ENCODE measurements at regions not wholly inside any gene's neighbourhood (a gene's known extent, or its start where the extent isn't known, plus 50 kb on each side); places are given as distances from the start of the nearest gene placed in this dataset.
"Not testable (repeated sequence)": the region's sequence is repeated elsewhere in the genome, so short reads cannot be mapped to it uniquely, and the experiment has no call there.

DNA sequence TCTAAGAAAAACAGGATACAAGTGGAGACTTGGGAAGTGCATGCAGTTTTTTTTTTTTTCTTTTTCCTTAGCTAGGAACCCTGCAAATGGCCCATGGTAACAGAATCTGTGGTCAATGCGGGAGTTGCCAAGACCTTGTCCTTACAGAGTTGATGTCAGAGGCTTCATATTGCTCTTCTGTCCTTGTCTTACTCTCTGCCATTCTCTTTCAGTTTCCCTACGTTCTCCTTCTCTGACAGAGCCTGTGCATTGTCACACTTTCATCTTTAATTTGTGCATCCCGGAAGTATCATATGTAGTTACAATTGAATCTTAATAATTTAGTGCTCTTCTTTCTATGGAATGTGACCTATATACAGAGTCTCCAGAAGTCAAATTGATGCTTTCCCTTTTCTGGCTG is 986.9 kb downstream of the TMEM121 start:
- Histone ChIP-seq H3K4me3 (ENCODE audit: low read depth, low read length) (no peak overlapping the region), H3K27ac (no peak overlapping the region), H3K27me3 (replicated peaks) (no peaks in the 10 kb centered on the region), H3K36me3 (replicated peaks) (no peaks in the 10 kb centered on the region)
- no peak for DNase-seq
- in situ Hi-C loops (cut with HindIII; ENCODE audit: low pct_ligation_motif_present, low sequenced_read_pairs): no loop called here
- TF ChIP-seq, protein P1, sequence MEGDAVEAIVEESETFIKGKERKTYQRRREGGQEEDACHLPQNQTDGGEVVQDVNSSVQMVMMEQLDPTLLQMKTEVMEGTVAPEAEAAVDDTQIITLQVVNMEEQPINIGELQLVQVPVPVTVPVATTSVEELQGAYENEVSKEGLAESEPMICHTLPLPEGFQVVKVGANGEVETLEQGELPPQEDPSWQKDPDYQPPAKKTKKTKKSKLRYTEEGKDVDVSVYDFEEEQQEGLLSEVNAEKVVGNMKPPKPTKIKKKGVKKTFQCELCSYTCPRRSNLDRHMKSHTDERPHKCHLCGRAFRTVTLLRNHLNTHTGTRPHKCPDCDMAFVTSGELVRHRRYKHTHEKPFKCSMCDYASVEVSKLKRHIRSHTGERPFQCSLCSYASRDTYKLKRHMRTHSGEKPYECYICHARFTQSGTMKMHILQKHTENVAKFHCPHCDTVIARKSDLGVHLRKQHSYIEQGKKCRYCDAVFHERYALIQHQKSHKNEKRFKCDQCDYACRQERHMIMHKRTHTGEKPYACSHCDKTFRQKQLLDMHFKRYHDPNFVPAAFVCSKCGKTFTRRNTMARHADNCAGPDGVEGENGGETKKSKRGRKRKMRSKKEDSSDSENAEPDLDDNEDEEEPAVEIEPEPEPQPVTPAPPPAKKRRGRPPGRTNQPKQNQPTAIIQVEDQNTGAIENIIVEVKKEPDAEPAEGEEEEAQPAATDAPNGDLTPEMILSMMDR (IDR thresholded peaks at IDR 0.05; ENCODE audit: low read depth, low read length, missing control alignments): no peak

DNA sequence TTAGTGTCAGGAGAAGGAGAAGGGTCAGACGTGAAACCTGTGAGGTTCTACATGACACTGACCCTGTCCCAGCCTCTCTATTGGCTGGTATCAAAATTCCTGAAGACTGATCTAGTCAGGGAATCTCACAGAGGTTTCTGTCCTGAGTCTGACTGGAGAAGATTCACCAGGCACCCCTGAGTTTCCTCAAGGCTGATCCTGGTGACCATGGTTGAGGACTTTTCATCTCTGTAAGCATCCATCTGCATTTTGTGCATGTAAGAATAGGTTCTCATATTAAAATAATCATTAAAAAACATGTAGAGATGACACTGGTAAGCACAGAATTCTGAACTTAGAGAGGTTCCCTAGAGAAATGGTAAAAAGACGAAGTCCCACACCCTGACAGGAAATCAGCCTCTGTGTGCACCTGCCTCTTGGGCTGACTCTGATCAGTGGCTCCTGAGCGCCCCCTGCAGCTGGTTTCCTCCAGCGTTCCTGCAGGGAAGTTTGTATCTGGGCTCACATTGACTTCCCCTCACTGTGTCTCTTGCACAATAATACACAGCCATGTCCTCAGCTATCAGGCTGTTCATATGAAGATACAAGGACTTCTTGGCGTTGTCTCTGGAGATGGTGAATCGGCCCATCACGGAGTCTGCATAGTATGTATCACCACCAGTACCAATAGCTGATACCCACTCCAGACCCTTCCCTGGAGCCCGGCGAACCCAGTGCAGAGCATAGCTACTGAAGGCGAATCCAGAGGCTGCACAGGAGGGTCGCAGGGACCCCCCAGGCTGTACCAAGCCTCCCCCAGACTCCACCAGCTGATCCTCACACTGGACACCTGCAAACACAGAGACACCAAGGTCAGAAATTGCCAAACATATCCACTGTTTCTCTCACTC is 991.9 kb downstream of the TMEM121 start:
- H3K27ac ChIP-seq: no peak overlapping the region
- no peaks in the 10 kb centered on the region for H3K36me3 ChIP-seq (replicated peaks)
- TF ChIP-seq, protein P1 (IDR thresholded peaks at IDR 0.05; ENCODE audit: low read depth, low read length, missing control alignments): no peak
- DNase-seq: no peak
- in situ Hi-C loops (cut with HindIII; ENCODE audit: low pct_ligation_motif_present, low sequenced_read_pairs): no loop called here
- H3K4me3 ChIP-seq (ENCODE audit: low read depth, low read length): no peak overlapping the region
- H3K27me3 ChIP-seq (replicated peaks): no peaks in the 10 kb centered on the region

DNA sequence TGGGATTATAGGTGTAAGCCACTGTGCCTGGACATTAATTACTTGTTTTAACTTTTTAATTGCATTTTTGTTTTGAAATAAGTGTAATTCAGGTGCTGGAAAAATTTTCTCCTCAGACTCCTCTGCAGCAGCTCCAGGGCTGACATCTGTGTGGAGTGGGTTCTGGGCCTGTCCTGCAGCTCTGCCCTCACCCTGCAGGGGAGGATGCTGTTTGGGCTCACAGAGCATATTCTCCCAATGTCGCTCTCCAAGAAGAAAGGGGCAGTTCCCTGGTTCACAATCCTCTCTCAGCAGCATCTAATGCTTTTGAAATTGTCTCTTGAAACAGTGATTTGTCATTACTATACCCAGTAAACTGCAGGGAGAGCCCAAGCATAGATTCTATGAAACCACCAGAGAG is 995.7 kb downstream of the TMEM121 start:
- H3K27ac ChIP-seq; in situ Hi-C loops (cut with HindIII; ENCODE audit: low pct_ligation_motif_present, low sequenced_read_pairs); DNase-seq; H3K4me3 ChIP-seq (ENCODE audit: low read depth, low read length); H3K36me3 ChIP-seq (replicated peaks); H3K27me3 ChIP-seq (replicated peaks): not testable (repeated sequence)

DNA sequence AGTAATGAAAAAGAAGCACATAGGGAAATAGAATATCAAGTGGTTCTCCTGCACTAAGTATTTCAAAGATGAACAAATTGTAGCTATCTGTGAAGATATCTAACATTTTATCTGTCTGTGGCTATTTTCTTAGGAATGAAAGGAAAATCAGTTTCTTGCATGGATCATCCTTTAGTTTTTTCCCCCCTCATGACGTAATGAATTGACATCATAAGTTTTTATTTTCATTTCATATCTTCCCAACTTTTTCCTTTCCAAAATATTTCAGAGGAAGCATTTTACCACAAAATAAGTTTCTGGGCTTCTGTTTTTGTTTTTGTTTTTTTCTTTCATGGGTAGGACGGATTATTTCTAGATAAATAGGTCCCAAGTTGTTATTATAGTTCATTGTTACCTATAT is 996.6 kb downstream of the TMEM121 start:
- in situ Hi-C loops (cut with HindIII; ENCODE audit: low pct_ligation_motif_present, low sequenced_read_pairs): no loop called here

DNA sequence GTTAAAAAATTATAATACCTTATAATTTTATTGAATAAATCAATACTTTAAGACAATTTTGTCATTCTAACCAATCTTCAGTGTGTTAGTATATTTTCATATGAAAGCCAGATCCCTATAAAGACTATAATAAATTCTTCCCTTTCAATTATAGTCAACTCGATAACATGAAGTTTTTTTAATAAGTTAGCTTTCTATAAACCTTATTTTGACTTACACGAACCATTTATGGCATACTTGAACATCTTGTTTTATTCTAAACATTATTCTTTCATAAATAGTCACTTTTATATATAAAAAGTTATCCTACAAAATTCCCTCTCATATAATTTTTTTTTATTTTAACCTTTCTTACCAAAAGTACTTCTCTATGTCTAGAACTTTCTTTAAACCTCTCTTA is 1002.3 kb downstream of the TMEM121 start:
- no peak for DNase-seq
- Histone ChIP-seq H3K27ac (no peak overlapping the region), H3K36me3 (replicated peaks) (no peaks in the 10 kb centered on the region), H3K27me3 (replicated peaks) (no peaks in the 10 kb centered on the region), H3K4me3 (ENCODE audit: low read depth, low read length) (no peak overlapping the region)
- in situ Hi-C loops (cut with HindIII; ENCODE audit: low pct_ligation_motif_present, low sequenced_read_pairs): no loop called here
- TF ChIP-seq, protein P1 (IDR thresholded peaks at IDR 0.05; ENCODE audit: low read depth, low read length, missing control alignments): no peak

More for the DNA sequence above, 996.6 kb downstream of the TMEM121 start:
- DNase-seq: no peak
- Histone ChIP-seq H3K4me3 (ENCODE audit: low read depth, low read length) (no peak overlapping the region), H3K36me3 (replicated peaks) (no peaks in the 10 kb centered on the region), H3K27me3 (replicated peaks) (no peaks in the 10 kb centered on the region), H3K27ac (no peak overlapping the region)
- TF ChIP-seq, protein P1 (IDR thresholded peaks at IDR 0.05; ENCODE audit: low read depth, low read length, missing control alignments): no peak

DNA sequence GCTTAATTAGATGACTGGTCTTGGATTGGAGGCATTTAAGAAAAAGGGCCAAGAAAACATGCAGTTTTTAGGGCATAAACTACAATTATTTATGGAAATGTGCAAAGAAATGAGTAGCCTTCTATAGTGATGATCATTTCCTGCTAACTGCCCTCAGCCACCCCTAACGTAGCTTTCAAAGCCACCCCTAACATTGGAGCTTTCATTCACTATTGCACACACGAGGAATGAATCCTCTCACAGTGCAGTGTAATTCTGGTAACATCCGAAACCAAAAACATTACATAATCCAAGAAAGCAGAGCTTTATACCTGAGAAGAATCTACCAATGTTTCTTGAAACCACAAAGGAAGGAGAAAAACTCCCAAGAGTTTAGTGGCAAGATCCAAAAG is 1003.6 kb downstream of the TMEM121 start:
- Histone ChIP-seq H3K27ac (no peak overlapping the region), H3K4me3 (ENCODE audit: low read depth, low read length) (no peak overlapping the region), H3K36me3 (replicated peaks) (no peaks in the 10 kb centered on the region), H3K27me3 (replicated peaks) (no peaks in the 10 kb centered on the region)
- TF ChIP-seq, protein P1 (IDR thresholded peaks at IDR 0.05; ENCODE audit: low read depth, low read length, missing control alignments): no peak
- in situ Hi-C loops (cut with HindIII; ENCODE audit: low pct_ligation_motif_present, low sequenced_read_pairs): no loop called here
- no peak for DNase-seq

Measured in brain microvascular endothelial cell (primary cell).